GM12878 (cell line): ENCODE measurements at regions not wholly inside any gene's neighbourhood (a gene's known extent, or its start where the extent isn't known, plus 50 kb on each side); places are given as distances from the start of the nearest gene placed in this dataset.

Source experiments
- RFX5 ChIP-seq: IDR thresholded peaks from 2 replicates; pipeline ENCODE4 v1.6.1; 2011; ENCODE audit warnings: low read depth, low read length, improper control_type of control experiment
- SMARCA5 ChIP-seq: fragments of 450-650 bp; IDR thresholded peaks from 2 replicates; pipeline ENCODE4 v1.6.1; 2017; ENCODE audit warnings: mild to moderate bottlenecking
- TARDBP ChIP-seq: IDR thresholded peaks from 2 replicates; pipeline ENCODE4 v1.6.1; 2016; ENCODE audit warnings: borderline replicate concordance
- TF ChIP-seq, protein P1 (sequence below): IDR thresholded peaks from 2 replicates; pipeline ENCODE4 v1.6.1; 2012; ENCODE audit warnings: low read depth, low read length, improper control_type of control experiment
- TF ChIP-seq, protein P2 (sequence below): fragments of 450-650 bp; formaldehyde crosslinking; IDR thresholded peaks from 2 replicates; pipeline ENCODE4 v1.5.0; 2022; ENCODE audit warnings: mild to moderate bottlenecking, missing genetic modification characterization
- TF ChIP-seq, protein P3 (sequence below), 3 experiments: IDR thresholded peaks in 2 of 3; conservative IDR thresholded peaks in 1 of 3; 2 replicates each; pipeline ENCODE4 v1.5.1; 2011; ENCODE audit warnings: low read depth in 3 of 3, low read length in 3 of 3, mild to moderate bottlenecking in 3 of 3, control low read depth in 2 of 3, moderate library complexity in 2 of 3, inconsistent platforms in 1 of 3, mixed read lengths in 1 of 3; ENCODE audit not compliant: control insufficient read depth in 2 of 3, insufficient read depth in 1 of 3; ENCODE audit errors: extremely low read depth in 1 of 3
- TF ChIP-seq, protein P4 (sequence below): IDR thresholded peaks from 2 replicates; pipeline ENCODE4 v1.6.1; 2011; ENCODE audit warnings: low read depth, mild to moderate bottlenecking, low read length, moderate library complexity, borderline replicate concordance; ENCODE audit errors: extremely low read depth
- TF ChIP-seq, protein P5 (sequence below): IDR thresholded peaks from 2 replicates; pipeline ENCODE4 v1.6.1; 2012; ENCODE audit warnings: low read length, inconsistent platforms

DNA sequence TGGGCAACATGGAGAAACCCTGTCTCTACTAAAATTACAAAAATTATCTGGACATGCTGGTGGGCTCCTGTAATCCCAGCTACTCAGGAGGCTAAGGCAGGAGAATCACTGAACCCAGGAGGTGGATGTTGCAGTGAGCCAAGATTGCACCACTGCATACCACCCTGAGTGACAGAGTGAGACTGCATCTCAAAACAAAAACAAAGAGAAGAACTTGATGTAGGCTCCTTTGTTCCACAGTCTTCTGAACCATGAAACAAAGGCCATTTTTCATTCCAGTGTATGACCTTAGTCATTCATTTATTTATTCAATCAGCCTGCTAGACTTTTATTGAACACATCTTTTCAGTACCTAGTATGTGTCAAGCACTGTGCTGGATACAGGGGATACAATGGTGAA lies 369.6 kb downstream of the FAT3 start:
- TF ChIP-seq, protein P1, sequence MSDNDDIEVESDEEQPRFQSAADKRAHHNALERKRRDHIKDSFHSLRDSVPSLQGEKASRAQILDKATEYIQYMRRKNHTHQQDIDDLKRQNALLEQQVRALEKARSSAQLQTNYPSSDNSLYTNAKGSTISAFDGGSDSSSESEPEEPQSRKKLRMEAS = no peak
- TF ChIP-seq TARDBP = no peak
- TF ChIP-seq RFX5 = no peak
- TF ChIP-seq, protein P2, sequence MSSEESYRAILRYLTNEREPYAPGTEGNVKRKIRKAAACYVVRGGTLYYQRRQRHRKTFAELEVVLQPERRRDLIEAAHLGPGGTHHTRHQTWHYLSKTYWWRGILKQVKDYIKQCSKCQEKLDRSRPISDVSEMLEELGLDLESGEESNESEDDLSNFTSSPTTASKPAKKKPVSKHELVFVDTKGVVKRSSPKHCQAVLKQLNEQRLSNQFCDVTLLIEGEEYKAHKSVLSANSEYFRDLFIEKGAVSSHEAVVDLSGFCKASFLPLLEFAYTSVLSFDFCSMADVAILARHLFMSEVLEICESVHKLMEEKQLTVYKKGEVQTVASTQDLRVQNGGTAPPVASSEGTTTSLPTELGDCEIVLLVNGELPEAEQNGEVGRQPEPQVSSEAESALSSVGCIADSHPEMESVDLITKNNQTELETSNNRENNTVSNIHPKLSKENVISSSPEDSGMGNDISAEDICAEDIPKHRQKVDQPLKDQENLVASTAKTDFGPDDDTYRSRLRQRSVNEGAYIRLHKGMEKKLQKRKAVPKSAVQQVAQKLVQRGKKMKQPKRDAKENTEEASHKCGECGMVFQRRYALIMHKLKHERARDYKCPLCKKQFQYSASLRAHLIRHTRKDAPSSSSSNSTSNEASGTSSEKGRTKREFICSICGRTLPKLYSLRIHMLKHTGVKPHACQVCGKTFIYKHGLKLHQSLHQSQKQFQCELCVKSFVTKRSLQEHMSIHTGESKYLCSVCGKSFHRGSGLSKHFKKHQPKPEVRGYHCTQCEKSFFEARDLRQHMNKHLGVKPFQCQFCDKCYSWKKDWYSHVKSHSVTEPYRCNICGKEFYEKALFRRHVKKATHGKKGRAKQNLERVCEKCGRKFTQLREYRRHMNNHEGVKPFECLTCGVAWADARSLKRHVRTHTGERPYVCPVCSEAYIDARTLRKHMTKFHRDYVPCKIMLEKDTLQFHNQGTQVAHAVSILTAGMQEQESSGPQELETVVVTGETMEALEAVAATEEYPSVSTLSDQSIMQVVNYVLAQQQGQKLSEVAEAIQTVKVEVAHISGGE (CRISPR knock-in tag) = no peak
- TF ChIP-seq, protein P3, sequence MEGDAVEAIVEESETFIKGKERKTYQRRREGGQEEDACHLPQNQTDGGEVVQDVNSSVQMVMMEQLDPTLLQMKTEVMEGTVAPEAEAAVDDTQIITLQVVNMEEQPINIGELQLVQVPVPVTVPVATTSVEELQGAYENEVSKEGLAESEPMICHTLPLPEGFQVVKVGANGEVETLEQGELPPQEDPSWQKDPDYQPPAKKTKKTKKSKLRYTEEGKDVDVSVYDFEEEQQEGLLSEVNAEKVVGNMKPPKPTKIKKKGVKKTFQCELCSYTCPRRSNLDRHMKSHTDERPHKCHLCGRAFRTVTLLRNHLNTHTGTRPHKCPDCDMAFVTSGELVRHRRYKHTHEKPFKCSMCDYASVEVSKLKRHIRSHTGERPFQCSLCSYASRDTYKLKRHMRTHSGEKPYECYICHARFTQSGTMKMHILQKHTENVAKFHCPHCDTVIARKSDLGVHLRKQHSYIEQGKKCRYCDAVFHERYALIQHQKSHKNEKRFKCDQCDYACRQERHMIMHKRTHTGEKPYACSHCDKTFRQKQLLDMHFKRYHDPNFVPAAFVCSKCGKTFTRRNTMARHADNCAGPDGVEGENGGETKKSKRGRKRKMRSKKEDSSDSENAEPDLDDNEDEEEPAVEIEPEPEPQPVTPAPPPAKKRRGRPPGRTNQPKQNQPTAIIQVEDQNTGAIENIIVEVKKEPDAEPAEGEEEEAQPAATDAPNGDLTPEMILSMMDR (IDR thresholded peaks at IDR 0.05 in 2 of 3, conservative IDR thresholded peaks at IDR 0.05 in 1 of 3; ENCODE audit: control insufficient read depth in 2 of 3, extremely low read depth in 1 of 3, insufficient read depth in 1 of 3, low read depth in 3 of 3, low read length in 3 of 3) = no peak
- TF ChIP-seq, protein P4, sequence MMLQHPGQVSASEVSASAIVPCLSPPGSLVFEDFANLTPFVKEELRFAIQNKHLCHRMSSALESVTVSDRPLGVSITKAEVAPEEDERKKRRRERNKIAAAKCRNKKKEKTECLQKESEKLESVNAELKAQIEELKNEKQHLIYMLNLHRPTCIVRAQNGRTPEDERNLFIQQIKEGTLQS = no peak
- TF ChIP-seq, protein P5, sequence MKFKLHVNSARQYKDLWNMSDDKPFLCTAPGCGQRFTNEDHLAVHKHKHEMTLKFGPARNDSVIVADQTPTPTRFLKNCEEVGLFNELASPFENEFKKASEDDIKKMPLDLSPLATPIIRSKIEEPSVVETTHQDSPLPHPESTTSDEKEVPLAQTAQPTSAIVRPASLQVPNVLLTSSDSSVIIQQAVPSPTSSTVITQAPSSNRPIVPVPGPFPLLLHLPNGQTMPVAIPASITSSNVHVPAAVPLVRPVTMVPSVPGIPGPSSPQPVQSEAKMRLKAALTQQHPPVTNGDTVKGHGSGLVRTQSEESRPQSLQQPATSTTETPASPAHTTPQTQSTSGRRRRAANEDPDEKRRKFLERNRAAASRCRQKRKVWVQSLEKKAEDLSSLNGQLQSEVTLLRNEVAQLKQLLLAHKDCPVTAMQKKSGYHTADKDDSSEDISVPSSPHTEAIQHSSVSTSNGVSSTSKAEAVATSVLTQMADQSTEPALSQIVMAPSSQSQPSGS = no peak
- no peak for TF ChIP-seq SMARCA5
